ENCODE measurements at regions not wholly inside any gene's neighbourhood (a gene's known extent, or its start where the extent isn't known, plus 50 kb on each side); places are given as distances from the start of the nearest gene placed in this dataset.

- ChIA-PET CTCF (interaction anchor here (1.3 kb wide), 1 partner anchor 25 kb away, joined by 4 read pairs; no protein-coding TSS in a partner anchor), POLR2A (interaction anchor here (0.6 kb wide), 1 partner anchor 405 kb away, joined by 3 read pairs; no protein-coding TSS in a partner anchor)
- TF ChIP-seq CTCF (IDR thresholded peaks at IDR 0.05): no peak
- Mint-ChIP-seq H3K4me3 (no peak overlapping the region), H3K9me3 (peaks cover 6% of the 10 kb centered on the region), H3K27ac (no peak overlapping the region), H3K4me1 (ENCODE audit: low read depth) (peaks cover 9% of the 10 kb centered on the region), H3K27me3 (peaks cover 4% of the 10 kb centered on the region), H3K36me3 (ENCODE audit: low read depth) (no peaks in the 10 kb centered on the region)
- no peak for DNase-seq
- intact Hi-C loops (cut with micrococcal nuclease): no loop called here
- no peak for ATAC-seq
These were observed 85.7 kb downstream of the SEMA4F start for GRCh38 chr2:74739733-74740241.

- Mint-ChIP-seq H3K4me3 (no peak overlapping the region), H3K4me1 (ENCODE audit: low read depth) (peaks cover 3% of the 10 kb centered on the region), H3K9me3 (peaks cover 6% of the 10 kb centered on the region), H3K36me3 (ENCODE audit: low read depth) (no peaks in the 10 kb centered on the region), H3K27ac (no peak overlapping the region), H3K27me3 (peaks cover 4% of the 10 kb centered on the region)
- ATAC-seq: no peak
- CTCF ChIA-PET: interaction anchor here (1.3 kb wide), 1 partner anchor 25 kb away, joined by 4 read pairs; no protein-coding TSS in a partner anchor
- intact Hi-C loops (cut with micrococcal nuclease): no loop called here
- POLR2A ChIA-PET: no interaction called here
- DNase-seq: no peak
- TF ChIP-seq CTCF (IDR thresholded peaks at IDR 0.05): no peak
These were observed 86.3 kb downstream of the SEMA4F start for GRCh38 chr2:74740395-74740740.

- no peaks in the 10 kb centered on the region for H3K4me1 Mint-ChIP-seq (ENCODE audit: low read depth)
- no peak overlapping the region for H3K4me3 Mint-ChIP-seq
- TF ChIP-seq CTCF (IDR thresholded peaks at IDR 0.05): no peak
- POLR2A ChIA-PET: no interaction called here
- DNase-seq (no peak), ATAC-seq (no peak)
- H3K36me3 Mint-ChIP-seq (ENCODE audit: low read depth): no peaks in the 10 kb centered on the region
- peaks cover 2% of the 10 kb centered on the region for H3K27me3 Mint-ChIP-seq
- H3K9me3 Mint-ChIP-seq: peaks cover 6% of the 10 kb centered on the region
- CTCF ChIA-PET: interaction anchor here (1.3 kb wide), 1 partner anchor 26 kb away, joined by 4 read pairs; no protein-coding TSS in a partner anchor
- intact Hi-C loops (cut with micrococcal nuclease): no loop called here
- no peak overlapping the region for H3K27ac Mint-ChIP-seq
These were observed 86.8 kb downstream of the SEMA4F start for GRCh38 chr2:74740741-74741431.

GRCh38 chr2:74741629-74742028, 87.6 kb downstream of the SEMA4F start:
- Mint-ChIP-seq H3K4me3 (no peak overlapping the region), H3K9me3 (peaks cover 4% of the 10 kb centered on the region), H3K27me3 (peaks cover 2% of the 10 kb centered on the region), H3K4me1 (ENCODE audit: low read depth) (no peaks in the 10 kb centered on the region), H3K27ac (no peak overlapping the region), H3K36me3 (ENCODE audit: low read depth) (no peaks in the 10 kb centered on the region)
- ChIA-PET POLR2A (no interaction called here), CTCF (no interaction called here)
- TF ChIP-seq CTCF (IDR thresholded peaks at IDR 0.05): no peak
- intact Hi-C loops (cut with micrococcal nuclease): no loop called here
- no peak for ATAC-seq
- DNase-seq: no peak

GRCh38 chr2:74742471-74742870, 88.4 kb downstream of the SEMA4F start:
- CTCF ChIA-PET: no interaction called here

More at GRCh38 chr2:74742471-74742870, 88.4 kb downstream of the SEMA4F start:
- DNase-seq (no peak), ATAC-seq (no peak)
- Mint-ChIP-seq H3K27ac (no peak overlapping the region), H3K27me3 (peaks cover 2% of the 10 kb centered on the region), H3K36me3 (ENCODE audit: low read depth) (no peaks in the 10 kb centered on the region), H3K9me3 (no peaks in the 10 kb centered on the region), H3K4me3 (no peak overlapping the region), H3K4me1 (ENCODE audit: low read depth) (no peaks in the 10 kb centered on the region)
- POLR2A ChIA-PET: no interaction called here
- intact Hi-C loops (cut with micrococcal nuclease): no loop called here
- TF ChIP-seq CTCF (IDR thresholded peaks at IDR 0.05): no peak

Data from activated CD8-positive, alpha-beta T cell treated with anti-CD3 and anti-CD28 coated beads for 36 hours (primary cell).